HS-27A (cell line): ENCODE measurements at regions not wholly inside any gene's neighbourhood (a gene's known extent, or its start where the extent isn't known, plus 50 kb on each side); places are given as distances from the start of the nearest gene placed in this dataset.
A peak's percentile ranks its signal among the peaks of the same experiment; 100 is the strongest.
"Not testable (repeated sequence)": the region's sequence is repeated elsewhere in the genome, so short reads cannot be mapped to it uniquely, and the experiment has no call there.

ENCODE experiments used
- DNase-seq: peaks from one replicate; pipeline ENCODE4 v3.0.0-alpha.2; 2012; ENCODE audit warnings: low read depth, missing footprints

DNA sequence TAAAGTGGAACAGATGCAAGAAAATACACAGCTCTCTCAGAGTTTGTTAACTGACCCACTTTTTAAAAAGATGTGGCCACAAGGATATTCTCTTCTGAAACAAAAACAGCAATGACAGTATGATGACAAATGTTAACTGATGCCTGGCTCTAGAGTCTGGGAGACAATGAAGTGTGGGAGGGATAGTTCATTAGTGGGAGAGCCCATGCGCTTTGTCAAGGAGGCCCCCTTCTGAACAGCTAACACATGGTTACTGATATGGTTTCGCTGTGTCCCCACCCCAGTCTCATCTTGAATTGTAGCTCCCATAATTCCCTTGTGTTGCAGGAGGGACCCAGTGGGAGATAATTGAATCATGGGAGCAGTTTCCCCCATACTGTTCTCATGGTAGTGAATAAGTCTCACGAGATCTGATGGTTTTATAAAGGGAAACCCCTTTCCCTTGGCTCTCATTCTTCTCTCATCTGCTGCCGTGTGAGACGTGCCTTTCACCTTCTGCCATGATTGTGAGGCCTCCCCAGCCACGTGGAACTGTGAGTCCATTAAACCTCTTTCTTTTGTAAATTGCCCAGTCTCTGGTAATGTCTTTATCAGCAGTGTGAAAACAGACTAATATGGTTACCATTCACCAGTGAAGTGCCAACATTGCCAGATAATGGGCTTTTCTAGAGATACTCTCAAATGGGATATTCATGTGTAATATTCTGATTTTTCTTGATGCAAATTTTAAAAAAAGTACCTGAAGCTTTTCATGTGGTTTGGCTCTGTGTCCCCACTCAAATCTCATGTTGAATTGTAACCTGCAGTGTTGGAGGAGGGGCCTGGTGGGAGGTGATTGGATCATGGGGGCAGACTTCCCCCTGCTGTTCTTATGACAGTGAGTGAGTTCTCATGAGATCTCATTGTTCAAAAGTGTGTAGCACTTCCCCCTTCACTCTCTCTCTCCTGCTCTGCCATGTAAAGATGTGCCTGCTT is 435.8 kb downstream of the SHISA9 start:
- not testable (repeated sequence) for DNase-seq

DNA sequence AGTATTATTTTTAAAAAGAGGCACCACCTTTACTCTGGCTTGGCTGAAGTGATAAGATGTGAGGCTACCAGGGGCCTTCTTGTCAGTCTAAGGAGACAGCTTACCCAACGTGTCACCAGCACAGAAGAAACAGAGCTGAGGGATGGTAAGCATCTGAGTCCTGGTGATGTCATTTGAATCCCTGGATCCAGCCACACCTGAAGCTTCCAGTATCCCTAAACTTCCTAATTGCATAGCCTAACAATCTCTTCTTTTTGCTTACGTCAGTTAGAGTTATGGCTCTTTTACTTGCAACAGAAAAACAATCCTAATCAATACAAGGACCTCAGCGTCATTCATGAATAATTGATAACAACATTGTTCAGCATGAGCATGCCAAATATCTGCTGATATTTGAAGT is 436.6 kb downstream of the SHISA9 start:
- no peak for DNase-seq

- DNase-seq = no peak
Observed at GRCh38 chr16:13342675-13343074, 441.3 kb downstream of the SHISA9 start.

DNA sequence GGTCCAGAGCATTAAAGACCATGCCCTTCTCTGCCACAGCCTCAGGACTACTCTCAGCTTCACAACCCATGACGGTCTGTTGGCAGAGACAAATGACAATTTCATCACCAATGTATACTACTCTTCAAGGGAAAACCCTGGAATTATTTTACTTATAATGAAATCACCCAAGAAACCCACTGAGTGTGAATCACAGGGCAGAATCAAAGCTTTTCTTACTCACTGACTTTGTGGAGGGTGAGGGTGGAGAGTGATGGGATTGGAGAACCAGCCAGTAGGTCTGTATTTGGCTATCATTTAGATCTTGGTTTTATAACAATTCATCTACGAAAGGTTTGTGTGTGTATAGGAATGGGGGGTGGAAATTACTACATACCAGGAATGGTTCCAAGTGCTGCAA is 442.6 kb downstream of the SHISA9 start:
- no peak for DNase-seq

GRCh38 chr16:13348416-13348815 is 447.0 kb downstream of the SHISA9 start:
- no peak for DNase-seq

DNA sequence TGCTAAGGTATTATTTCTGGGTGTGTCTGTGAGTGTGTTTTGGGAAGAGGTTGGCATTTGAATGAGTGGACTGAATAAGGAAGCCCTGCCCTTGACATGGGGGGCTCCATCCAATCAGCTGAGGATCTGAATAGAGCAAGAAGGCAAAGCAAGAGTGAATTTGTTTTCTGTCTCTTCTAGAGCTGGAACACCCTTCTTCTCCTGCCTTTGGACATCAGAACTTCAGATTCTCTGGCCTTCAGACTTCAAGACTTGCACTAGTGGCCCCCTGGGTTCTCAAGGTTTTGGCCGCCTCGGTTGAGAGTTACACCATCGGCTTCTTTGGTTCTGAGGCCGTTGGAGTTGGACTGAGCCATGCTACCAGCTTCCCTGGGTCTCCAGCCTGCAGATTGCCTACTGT is 448.6 kb downstream of the SHISA9 start:
- no peak for DNase-seq

- DNase-seq = no peak
Observed at GRCh38 chr16:13351181-13351580, 449.8 kb downstream of the SHISA9 start.

- DNase-seq = no peak
Observed at GRCh38 chr16:13351601-13352217, 450.3 kb downstream of the SHISA9 start.

- DNase-seq = not testable (repeated sequence)
Observed at GRCh38 chr16:13352796-13353195, 451.4 kb downstream of the SHISA9 start.

GRCh38 chr16:13357842-13358241 is 456.4 kb downstream of the SHISA9 start:
- DNase-seq = not testable (repeated sequence)

GRCh38 chr16:13359835-13360234 is 458.4 kb downstream of the SHISA9 start:
- DNase-seq = no peak

- no peak for DNase-seq
Observed at GRCh38 chr16:13372421-13372820, 471.0 kb downstream of the SHISA9 start.

- DNase-seq = no peak
Observed at GRCh38 chr16:13376174-13376573, 474.8 kb downstream of the SHISA9 start.

- no peak for DNase-seq
Observed at GRCh38 chr16:13377143-13377542, 475.7 kb downstream of the SHISA9 start.

DNA sequence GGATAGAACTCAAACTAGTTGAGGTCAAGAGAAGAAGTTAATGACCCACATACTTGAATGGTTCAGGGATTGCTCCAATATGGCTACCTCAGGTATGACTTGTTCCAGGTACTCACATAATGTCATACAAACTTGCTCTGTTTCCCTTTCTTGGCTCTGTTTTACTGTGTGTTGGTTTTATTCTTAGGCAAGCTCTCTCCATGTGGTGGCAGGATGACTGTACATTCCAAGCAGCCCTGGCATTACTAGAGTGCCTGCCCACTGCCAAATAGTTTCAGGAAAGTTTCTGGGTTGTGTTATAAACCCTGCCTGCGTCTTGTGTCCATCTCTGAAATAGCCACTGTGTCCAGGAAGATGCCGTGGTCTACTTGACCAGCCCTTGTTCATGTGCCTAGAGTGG is 476.8 kb downstream of the SHISA9 start:
- peak; percentile 39 for DNase-seq

GRCh38 chr16:13379266-13379665 is 477.9 kb downstream of the SHISA9 start:
- DNase-seq = no peak

DNA sequence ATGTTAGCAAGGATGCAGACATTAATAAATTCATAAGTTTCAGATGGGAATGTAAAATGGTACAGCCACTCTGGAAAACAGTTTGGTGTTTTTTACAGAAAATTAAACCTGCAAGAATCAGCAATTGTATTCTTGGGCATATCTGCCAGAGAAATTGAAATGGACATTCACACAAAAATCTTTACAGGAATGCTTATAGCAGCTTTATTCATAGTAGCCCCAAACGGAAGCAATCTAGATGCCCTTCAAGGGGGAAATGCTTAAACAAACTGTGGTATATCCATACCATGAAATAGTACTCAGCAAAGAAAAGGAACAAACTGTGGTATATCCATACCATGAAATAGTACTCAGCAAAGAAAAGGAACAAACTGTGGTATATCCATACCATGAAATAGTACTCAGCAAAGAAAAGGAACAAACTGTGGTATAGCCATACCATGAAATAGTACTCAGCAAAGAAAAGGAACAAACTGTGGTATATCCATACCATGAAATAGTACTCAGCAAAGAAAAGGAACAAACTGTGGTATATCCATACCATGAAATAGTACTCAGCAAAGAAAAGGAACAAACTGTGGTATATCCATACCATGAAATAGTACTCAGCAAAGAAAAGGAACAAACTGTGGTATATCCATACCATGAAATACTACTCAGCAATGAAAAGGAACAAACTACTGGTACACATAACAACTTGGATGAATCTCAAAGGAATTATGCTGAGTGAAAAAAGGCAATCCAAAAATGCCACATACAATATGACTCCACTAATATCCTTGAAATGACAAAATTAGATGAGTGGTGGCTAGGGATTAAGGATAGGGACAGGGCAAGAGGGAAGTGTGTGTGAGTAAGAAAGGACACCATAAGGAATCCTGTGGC is 484.0 kb downstream of the SHISA9 start:
- DNase-seq = not testable (repeated sequence)

DNA sequence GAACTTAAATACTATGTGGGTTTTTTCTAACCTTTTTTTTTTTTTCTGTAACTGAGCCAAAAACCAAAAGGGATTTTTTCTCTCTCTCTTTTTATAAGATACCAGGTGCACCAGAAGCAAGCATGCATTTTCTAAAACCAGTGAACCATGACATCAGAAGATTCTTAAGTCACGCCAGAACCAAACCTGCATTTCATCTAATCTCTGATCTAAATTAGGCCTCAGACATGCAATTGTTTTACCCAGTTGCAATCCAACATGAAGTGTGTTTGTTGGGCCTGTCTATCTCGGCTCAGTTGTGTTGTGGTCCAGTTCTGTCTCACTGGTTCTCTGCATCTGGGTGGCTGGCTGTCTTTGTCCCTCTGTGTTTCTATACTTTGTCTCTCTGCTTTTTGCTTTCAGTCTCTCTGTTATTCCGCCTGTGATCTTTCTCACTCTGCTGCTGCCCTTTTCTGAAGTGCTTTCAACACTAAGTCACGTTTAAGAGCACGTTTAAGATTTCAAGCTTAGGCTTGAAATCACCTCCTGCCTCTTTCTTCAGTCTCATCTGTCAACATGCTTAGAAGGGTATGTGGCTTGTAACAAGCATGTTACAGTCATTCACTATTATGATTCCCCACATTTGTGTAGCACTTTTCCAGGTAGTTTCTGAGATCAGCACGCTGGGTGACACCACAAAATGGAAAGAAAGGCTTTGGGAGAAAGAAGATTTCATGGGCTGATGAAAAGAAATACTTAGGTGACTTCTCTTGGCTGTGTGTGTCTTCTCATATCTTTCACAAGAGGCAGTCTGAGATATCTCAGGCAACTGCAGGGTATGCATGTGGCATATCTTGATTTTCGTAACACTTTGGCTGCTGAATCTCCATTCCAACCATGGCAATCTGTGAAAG is 488.9 kb downstream of the SHISA9 start:
- no peak for DNase-seq

- no peak for DNase-seq
Observed at GRCh38 chr16:13390986-13391305, 489.5 kb downstream of the SHISA9 start.

GRCh38 chr16:13391337-13391736 is 489.9 kb downstream of the SHISA9 start:
- DNase-seq = no peak

DNA sequence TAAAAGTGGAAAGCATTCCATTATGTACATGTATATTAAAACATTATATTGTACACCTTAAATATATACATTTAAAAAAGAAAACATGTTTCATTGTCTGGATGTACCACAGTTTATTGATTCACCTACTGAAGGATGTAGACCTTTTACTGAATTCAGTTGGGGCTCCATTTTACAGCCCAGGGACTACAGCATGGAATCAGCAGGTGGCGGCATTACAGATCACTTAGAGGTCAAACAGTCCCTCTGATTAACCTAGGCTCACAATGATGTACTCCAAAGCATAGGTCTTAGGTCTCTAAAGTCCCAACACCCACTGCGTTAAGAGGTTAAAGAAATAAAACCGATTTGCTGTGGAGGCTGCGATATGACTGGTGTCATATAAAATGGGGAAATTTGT is 490.9 kb downstream of the SHISA9 start:
- DNase-seq = no peak
